HG03045 (cell line): ENCODE measurements at regions not wholly inside any gene's neighbourhood (a gene's known extent, or its start where the extent isn't known, plus 50 kb on each side); places are given as distances from the start of the nearest gene placed in this dataset.
A peak's percentile ranks its signal among the peaks of the same experiment; 100 is the strongest.
"Not testable (repeated sequence)": the region's sequence is repeated elsewhere in the genome, so short reads cannot be mapped to it uniquely, and the experiment has no call there.

Experiments used
- ATAC-seq: cut with Tn5 transposase; IDR thresholded peaks from one replicate; pipeline ENCODE4 v1.9.1; 2021; ENCODE audit warnings: mild to moderate bottlenecking, moderate library complexity; ENCODE audit not compliant: unreplicated experiment

DNA sequence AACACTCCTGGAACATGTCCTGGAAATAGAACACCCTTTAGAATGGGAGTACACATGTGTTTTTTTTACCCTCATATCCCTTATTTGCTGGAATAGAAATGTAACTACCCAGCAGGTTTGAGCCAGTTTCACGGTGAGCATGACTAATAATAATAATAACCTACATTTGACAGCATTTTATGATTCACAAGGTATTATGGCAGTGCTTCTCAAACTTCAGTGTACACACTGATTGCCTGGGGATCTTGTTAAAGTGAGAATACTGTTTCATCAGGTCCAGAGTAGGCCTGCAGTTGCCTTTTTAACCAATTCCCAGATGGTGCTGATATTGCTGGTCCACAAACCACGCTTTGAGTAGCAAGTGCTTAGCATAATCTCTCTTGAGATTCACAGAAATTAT is 63.9 kb downstream of the NFKBIZ start:
- no peak for ATAC-seq

DNA sequence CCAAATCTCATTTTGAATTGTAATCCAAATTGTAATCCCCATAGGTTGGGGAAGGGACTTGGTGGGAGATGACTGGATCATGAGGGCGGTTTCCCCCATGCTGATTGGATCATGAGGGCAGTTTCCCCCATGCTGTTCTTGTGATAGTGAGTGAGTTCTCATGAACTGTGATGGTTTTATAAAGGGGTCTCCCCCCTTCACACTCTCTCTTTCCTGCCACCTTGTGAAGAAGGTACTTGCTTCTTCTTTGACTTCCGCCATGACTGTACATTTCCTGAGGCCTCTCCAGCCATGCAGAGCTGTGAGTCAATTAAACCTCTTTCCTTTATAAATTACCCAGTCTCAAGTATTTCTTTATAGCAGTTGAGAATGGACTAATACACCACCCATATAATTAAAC is 68.4 kb downstream of the NFKBIZ start:
- ATAC-seq = not testable (repeated sequence)

DNA sequence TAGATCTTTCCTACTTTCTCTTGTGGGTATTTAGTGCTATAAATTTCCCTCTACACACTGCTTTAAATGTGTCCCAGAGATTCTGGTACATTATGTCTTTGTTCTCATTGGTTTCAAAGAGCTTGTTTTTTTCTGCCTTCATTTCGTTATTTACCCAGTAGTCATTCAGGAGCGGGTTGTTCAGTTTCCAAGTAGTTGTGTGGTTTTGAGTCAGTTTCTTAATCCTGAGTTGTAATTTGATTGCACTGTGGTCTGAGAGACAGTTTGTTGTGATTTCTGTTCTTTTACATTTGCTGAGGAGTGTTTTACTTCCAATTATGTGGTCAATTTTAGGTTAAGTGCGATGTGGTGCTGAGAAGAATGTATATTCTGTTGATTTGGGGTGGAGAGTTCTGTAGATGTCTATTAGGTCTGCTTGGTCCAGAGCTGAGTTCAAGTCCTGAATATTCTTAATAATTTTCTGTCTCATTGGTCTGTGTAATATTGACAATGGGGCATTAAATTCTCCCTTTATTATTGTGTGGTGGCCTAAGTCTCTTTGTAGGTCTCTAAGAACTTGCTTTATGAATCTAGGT is 72.9 kb downstream of the NFKBIZ start:
- not testable (repeated sequence) for ATAC-seq

GRCh38 chr3:101924621-101925020 is 75.3 kb downstream of the NFKBIZ start:
- ATAC-seq = not testable (repeated sequence)

DNA sequence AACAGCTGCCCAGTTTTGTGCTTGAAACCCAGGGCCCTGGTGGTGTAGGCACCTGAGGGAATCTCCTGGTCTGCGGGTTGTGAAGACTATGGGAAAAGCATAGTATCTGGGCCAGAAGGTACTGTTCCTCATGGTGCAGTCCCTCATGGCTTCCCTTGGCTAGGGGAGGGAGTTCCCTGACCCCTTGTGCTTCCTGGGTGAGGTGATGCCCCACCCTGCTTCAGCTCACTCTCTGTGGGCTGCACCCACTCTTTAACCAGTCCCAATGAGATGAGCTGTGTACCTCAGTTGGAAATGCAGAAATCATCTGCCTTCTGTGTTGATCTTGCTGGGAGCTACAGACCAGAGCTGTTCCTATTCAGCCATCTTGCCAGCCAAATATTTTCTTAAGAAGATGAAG is 75.8 kb downstream of the NFKBIZ start:
- not testable (repeated sequence) for ATAC-seq

DNA sequence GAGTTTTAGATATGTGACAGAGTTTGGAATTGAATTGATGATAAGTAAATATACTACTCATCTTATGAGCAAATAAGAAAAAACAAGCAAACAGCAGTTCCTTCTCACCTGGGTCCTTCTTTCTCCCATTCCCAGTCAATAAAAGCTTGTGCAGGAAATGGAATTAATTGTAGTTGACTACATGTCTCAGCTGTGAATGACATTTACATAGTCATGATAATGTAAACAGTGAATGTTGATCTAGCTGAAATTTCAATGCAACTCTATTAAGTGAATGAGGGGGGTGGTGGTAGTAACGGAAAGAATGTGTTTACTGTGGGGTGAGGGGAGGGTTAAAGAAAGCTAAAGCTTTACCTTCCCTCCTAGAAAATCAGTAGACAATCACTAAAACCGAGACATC is 76.2 kb downstream of the NFKBIZ start:
- no peak for ATAC-seq

- no peak for ATAC-seq
These were observed 77.3 kb downstream of the NFKBIZ start for GRCh38 chr3:101926594-101927105.

DNA sequence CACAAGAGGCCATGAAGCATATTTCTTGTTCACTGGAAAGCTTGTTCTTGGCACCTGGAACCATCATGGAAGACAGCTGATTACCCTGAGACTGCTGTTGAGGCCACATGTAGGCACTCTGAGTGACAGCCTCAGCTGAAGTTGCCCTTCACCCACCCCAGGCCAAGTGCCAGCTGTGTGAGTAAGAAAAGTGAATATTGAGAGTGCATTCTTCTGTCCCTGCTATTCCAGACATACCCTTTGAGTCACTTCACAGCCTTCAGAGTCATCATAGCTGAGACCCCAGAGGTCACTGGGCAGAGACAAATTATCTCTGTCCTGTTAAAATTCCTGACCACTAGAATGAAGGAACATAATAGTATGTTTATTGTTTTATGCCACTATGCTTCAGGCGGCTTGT is 79.6 kb downstream of the NFKBIZ start:
- no peak for ATAC-seq

DNA sequence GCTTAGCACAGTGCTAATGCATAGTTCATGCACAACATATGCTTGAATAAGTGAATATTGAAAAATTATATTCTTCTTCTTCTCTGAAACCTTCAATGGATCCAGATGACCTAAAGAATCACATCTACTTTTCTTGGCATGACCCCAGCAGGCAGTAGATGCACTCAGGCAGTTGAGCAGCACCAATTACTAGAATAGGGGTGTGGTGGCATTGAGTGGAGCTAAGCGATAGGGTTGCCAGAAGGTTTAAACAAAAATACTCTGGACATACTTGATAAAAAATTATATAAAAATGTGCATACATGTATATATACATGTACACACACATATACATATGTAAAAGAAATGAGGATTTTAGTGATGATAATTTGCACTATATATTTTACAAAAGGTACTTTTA is 81.8 kb downstream of the NFKBIZ start:
- no peak for ATAC-seq

GRCh38 chr3:101932326-101933068 is 83.2 kb downstream of the NFKBIZ start:
- ATAC-seq = no peak

DNA sequence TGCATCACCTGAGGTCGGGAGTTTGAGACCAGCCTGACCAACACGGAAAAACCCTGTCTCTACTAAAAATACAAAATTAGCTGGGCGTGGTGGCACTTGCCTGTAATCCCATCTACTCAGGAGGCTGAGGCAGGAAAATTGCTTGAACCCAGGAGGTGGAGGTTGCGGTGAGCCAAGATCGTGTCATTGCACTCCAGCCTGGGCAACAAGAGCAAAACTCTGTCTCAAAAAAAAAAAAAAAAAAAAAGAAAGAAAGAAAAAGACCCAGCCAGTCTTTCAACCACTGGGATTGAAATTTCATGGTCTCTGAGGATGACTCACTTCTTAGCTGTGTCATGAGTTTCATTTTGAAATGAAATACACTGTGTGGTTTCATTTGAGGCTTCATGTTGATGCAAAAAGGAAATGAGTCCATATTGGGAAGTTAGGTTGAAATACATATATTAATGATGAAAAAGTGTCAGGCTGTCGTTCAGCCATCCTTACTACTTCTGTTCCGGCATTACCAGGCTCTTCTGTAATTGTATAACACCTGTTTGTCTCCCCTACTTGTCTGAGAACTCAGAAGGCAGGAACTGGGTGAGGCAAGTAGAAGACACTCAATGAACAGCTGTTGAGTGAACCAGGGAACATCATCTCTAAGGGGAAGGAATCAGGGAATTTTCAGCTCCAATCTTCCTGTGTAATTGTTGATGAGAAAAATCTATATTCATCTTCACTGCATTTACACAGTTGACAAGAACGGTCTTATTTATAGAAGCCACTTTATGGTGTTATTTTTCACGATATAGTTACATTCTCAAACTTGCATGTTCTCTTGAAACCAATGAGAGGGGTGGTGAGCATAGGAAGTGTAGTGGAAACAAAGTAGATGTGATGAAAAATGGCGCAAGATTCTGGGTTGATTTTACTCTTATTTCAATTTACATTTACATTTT is 87.4 kb downstream of the NFKBIZ start:
- peak; percentile 92 for ATAC-seq

DNA sequence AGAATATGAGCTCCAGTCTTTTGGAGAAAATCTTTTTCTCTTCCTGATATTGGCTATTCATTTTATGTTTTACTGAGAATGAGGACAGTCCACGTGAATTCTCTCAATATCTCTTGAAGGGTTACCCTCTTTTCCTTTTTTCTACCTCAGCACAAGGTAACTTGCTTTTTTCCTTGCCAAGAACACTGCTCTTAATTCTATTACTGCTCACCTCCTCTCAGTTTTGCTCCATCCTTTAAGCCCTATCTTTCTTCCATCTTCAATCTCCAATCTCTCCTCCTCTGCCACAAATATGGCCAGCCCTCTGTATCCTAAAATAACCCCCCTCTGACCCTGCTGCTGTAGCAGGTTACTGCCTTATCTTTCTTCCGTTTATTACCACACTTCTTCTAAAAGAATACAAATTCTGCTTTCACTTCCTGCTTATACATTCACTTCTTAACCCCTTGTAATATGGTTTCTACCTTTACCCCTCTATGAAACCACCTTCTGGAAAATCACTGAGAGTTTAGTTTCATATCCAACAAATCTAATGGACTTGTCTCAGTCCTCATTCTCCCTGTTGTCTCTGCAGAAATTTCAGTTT is 89.0 kb downstream of the NFKBIZ start:
- ATAC-seq = peak; percentile 34

GRCh38 chr3:101939361-101940049 is 90.2 kb downstream of the NFKBIZ start:
- no peak for ATAC-seq

GRCh38 chr3:101940521-101941317 is 91.4 kb downstream of the NFKBIZ start:
- no peak for ATAC-seq

GRCh38 chr3:101941318-101942040 is 92.2 kb downstream of the NFKBIZ start:
- ATAC-seq = no peak

DNA sequence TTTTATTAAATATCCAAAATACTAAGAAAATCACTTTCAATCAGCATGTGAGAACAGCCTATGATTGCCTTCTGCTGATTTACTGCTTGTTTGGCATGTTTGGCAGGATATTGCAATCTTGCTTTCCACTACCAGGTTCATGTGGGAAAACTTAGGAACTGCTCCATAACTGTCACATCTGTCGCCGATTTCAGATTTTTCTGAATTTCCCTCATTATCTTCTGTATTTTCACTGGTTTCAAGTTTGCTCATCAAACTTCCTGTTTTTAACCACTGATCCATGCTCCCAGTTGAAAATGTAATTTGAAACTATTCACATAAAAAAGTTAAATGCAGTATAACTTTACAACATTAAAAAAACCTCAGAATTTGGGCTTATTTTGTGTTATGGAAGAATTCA is 93.0 kb downstream of the NFKBIZ start:
- ATAC-seq = no peak

DNA sequence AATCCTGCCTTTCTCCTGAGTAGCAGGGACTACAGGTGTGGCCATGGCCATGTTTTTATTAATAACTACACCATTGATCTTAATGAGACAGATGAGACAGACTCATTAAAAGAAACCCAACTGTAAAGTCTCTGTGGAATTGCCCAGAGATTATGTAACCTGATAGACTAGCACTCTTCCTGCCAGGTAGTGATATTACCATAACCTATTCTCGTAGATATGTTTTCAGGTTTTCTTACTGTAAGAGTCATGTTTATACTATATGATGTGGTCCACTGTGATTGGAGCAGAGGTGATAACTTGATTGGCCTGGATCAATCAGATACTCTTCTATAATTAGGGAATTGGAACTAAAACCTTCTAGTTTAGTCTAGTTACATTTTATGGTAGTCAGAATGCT is 93.7 kb downstream of the NFKBIZ start:
- ATAC-seq = peak; percentile 37

GRCh38 chr3:101944308-101944707 is 95.0 kb downstream of the NFKBIZ start:
- no peak for ATAC-seq

DNA sequence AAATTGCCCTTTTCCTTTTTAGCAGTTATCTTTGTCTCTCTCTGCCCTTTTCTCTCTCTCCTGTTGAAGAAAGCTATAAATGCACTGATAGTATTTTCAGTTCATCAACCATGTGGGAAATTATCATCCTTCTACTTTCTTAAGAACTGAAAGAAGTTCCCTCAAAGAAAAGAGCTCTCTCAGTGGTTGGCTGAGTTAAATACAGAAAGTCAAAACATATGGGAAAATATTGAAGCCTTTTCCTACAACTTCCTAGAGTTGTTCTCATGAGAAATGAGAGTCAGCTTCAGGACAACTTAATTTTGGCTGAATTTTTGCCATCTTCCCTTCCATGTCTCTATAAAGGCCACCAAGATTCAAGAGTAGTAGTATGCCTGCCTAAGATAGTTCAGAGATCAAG is 96.7 kb downstream of the NFKBIZ start:
- no peak for ATAC-seq
